GM06990 (cell line): ENCODE measurements at regions not wholly inside any gene's neighbourhood (a gene's known extent, or its start where the extent isn't known, plus 50 kb on each side); places are given as distances from the start of the nearest gene placed in this dataset.
"Not testable (repeated sequence)": the region's sequence is repeated elsewhere in the genome, so short reads cannot be mapped to it uniquely, and the experiment has no call there.

Experiments
- DNase-seq: peaks from one replicate; pipeline ENCODE4 v3.0.0-alpha.2; 2011; ENCODE audit not compliant: insufficient read length; ENCODE audit errors: extremely low read depth
- H3K27me3 ChIP-seq: replicated peaks from 2 replicates; pipeline ENCODE4 v1.6.0; 2011; ENCODE audit warnings: low read length; ENCODE audit not compliant: control insufficient read depth, insufficient read depth
- H3K36me3 ChIP-seq: 2 replicates; pipeline ENCODE4 v1.5.1; 2011; ENCODE audit warnings: low read length; ENCODE audit not compliant: control insufficient read depth, insufficient read depth
- H3K4me3 ChIP-seq: replicated peaks from 2 replicates; pipeline ENCODE4 v1.5.1; 2011; ENCODE audit warnings: low read depth, mild to moderate bottlenecking, control low read depth, low read length
- TF ChIP-seq, protein P1 (sequence below): IDR thresholded peaks from 2 replicates; pipeline ENCODE4 v1.5.1; 2011; ENCODE audit warnings: low read length, control low read depth, mild to moderate bottlenecking, inconsistent platforms; ENCODE audit not compliant: insufficient read depth, poor library complexity, severe bottlenecking

DNA sequence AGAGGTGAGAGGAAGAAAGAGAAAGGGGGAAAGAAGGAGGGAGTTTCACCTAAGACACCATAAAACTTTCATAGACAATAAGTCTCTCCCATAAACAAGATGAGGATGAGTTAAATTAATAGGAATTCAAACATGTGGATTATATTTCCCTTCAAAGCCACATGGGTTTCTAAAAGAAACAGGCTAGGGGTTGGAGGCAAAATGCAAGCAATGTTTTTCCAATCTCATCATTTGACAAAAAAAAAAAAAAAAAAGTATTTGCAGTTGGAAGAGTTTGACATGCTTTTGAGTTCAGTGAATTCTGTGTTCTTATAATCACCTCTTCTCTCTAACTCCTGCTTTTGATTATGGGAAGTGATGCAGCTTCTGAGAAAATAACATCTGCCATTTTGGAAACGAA, 186.1 kb upstream of the ADRA1D start:
- TF ChIP-seq, protein P1, sequence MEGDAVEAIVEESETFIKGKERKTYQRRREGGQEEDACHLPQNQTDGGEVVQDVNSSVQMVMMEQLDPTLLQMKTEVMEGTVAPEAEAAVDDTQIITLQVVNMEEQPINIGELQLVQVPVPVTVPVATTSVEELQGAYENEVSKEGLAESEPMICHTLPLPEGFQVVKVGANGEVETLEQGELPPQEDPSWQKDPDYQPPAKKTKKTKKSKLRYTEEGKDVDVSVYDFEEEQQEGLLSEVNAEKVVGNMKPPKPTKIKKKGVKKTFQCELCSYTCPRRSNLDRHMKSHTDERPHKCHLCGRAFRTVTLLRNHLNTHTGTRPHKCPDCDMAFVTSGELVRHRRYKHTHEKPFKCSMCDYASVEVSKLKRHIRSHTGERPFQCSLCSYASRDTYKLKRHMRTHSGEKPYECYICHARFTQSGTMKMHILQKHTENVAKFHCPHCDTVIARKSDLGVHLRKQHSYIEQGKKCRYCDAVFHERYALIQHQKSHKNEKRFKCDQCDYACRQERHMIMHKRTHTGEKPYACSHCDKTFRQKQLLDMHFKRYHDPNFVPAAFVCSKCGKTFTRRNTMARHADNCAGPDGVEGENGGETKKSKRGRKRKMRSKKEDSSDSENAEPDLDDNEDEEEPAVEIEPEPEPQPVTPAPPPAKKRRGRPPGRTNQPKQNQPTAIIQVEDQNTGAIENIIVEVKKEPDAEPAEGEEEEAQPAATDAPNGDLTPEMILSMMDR, result no peak
- Histone ChIP-seq H3K4me3 (no peak overlapping the region), H3K36me3 (no peaks in the 10 kb centered on the region), H3K27me3 (peaks cover 4% of the 10 kb centered on the region; the same call in 1 of the 2 replicates)
- no peak for DNase-seq

DNA sequence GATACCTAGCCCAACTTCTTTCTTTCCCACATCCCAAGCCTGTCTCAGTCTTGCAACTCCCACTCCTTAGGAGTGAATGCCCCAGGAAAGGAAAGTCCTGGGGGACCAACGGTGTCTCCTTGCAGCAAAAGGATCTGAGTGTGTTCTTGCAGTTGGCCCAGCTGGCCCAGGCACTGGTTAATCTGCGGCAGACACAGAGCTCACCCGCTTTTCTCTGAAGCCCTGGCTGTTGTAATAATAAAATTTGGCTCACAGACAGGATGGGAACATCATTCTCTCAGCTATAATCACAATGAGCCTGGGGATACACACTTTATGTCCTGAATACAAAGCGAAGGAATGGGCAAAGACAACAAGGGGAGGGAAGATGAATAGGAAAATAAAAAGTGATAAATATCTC, 185.6 kb upstream of the ADRA1D start:
- peaks cover 2% of the 10 kb centered on the region; the same call in 1 of the 2 replicates for H3K27me3 ChIP-seq
- DNase-seq, result no peak
- H3K36me3 ChIP-seq, result no peaks in the 10 kb centered on the region
- TF ChIP-seq, protein P1, result no peak
- H3K4me3 ChIP-seq, result no peak overlapping the region

DNA sequence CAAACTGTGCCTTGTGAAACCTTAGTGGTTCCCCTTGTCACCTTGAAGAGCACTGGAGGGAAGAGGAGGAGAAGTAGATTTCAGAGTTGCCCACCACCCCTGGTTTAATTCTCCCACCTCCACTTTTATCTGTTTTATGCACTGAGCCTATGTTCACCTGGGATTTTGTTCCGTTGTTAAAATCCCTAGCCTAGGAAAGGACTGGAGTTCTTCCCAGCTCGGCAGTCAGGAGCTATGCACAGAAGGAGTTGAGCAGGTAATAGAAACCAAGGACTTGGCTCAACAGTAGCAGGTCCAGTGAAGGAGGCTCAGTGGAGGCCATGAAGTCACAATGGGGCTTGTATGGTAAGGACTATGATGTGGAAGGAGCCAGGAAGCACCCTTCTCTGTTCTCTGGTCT, 182.4 kb upstream of the ADRA1D start:
- Histone ChIP-seq H3K36me3 (no peaks in the 10 kb centered on the region), H3K27me3 (peaks cover 1% of the 10 kb centered on the region; the same call in 1 of the 2 replicates), H3K4me3 (no peak overlapping the region)
- TF ChIP-seq, protein P1, result no peak
- no peak for DNase-seq

DNA sequence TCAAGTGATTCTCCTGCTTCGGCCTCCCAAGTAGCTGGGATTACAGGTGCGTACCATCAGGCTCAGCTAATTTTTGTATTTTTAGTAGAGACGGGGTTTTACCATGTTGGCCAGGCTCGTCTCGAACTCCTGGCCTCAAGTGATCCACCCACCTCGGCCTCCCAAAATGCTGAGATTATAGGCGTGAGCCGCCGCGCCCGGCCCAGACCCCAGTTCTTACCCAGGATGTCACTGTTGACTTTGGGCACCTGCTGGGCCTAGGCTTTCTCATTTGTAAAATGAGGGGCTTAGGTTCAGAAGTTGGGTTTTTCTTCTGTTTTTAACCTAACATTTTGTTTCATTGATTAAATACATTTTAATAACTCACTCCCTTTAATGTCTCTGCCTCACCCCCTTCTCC, 181.7 kb upstream of the ADRA1D start:
- H3K27me3 ChIP-seq, H3K36me3 ChIP-seq, DNase-seq, H3K4me3 ChIP-seq: not testable (repeated sequence)

DNA sequence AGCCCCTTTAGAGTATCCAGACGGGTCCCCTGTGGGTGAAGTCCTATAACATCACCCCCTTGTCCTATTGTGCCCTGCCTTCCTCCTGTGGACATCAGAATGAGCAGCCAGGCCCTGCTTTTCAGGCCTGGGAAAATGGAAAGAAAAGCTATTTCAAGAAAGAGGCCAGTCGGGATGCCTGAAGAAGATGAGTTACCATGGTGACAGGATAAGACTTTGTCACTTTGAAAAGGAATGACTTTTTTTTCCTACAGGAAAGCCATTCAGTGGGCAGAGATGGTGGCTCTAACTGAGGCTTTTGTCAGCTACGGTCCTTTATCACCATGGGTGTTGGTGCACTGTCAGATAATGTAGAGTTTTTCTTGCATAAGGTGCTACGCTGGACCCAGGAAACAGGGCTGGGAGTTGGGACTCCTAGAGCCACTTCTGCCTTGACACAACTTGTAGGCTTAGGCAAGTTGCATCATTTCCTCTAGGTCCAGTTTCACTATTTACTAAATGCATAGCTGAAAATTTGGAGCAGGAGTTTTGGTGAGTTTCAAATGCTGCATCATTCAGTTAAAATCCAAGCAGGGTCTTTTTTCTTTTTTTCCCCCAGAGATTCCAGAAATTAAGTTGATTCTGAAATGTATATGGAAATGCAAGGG, 179.0 kb upstream of the ADRA1D start:
- H3K27me3 ChIP-seq, result no peaks in the 10 kb centered on the region
- no peak overlapping the region for H3K4me3 ChIP-seq
- TF ChIP-seq, protein P1, result no peak
- no peaks in the 10 kb centered on the region for H3K36me3 ChIP-seq
- no peak for DNase-seq

DNA sequence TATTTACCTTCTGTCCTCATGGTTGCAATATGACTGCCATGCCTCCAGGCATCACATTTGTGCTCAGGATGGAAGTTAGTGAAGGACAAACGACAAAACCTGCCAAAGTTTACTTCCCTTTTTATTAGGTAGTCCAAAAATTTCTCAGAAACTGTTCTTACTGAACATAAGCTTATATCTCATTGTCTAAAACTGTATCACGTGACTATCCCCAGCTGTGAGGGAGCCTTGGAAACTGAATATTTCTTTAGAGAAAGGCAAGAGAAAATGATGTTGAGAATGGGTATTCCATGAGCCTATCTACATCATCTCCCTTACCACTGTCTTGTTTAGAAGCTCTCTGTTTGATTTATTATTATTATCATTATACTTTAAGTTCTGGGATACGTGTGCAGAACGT, 169.1 kb upstream of the ADRA1D start:
- DNase-seq, result no peak
- TF ChIP-seq, protein P1, result no peak
- no peaks in the 10 kb centered on the region; the same call in 1 of the 2 replicates for H3K27me3 ChIP-seq
- H3K36me3 ChIP-seq, result no peaks in the 10 kb centered on the region
- H3K4me3 ChIP-seq, result no peak overlapping the region
